ENCODE measurements at regions not wholly inside any gene's neighbourhood (a gene's known extent, or its start where the extent isn't known, plus 50 kb on each side); places are given as distances from the start of the nearest gene placed in this dataset.
"Not testable (repeated sequence)": the region's sequence is repeated elsewhere in the genome, so short reads cannot be mapped to it uniquely, and the experiment has no call there.

- Histone ChIP-seq H3K27me3 (ENCODE audit: control insufficient read depth, insufficient read depth, low read length) (no peaks in the 10 kb centered on the region), H3K4me3 (ENCODE audit: insufficient read depth, low read depth, low read length) (no peak overlapping the region), H3K36me3 (replicated peaks; ENCODE audit: control insufficient read depth, insufficient read depth, low read length) (no peaks in the 10 kb centered on the region)
- no peak for DNase-seq
Observed at GRCh38 chr22:48923165-48923865, 904.4 kb downstream of the BRD1 start.

DNA sequence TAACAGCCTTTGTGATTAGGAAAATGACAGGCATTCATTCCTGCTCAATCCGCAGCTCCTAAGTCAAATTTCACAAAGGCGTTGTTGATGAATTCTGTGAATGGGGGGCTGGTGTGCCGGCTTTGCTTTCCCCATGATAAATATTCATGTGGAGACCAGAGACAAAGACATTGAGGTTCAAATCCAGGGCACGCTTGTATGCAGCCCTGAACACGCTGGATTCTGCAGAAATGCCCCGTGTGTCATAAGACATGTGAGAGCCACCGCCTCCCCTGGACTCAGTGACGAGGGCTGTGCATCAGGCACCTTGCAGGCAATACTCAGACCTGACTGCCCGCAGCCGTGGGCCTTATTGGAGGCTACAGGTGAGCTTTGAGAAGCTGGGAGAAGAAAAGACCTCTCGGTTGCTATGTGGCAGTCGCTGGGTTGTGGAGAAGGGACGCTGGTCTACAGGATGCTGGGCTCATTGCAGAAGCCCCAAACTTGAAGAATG is 906.2 kb downstream of the BRD1 start:
- no peaks in the 10 kb centered on the region for H3K27me3 ChIP-seq (ENCODE audit: control insufficient read depth, insufficient read depth, low read length)
- DNase-seq = no peak
- H3K36me3 ChIP-seq (replicated peaks; ENCODE audit: control insufficient read depth, insufficient read depth, low read length) = no peaks in the 10 kb centered on the region
- H3K4me3 ChIP-seq (ENCODE audit: insufficient read depth, low read depth, low read length) = no peak overlapping the region

- DNase-seq = no peak
- H3K4me3 ChIP-seq (ENCODE audit: insufficient read depth, low read depth, low read length) = no peak overlapping the region
Observed at GRCh38 chr22:48920776-48921241, 906.9 kb downstream of the BRD1 start.

DNA sequence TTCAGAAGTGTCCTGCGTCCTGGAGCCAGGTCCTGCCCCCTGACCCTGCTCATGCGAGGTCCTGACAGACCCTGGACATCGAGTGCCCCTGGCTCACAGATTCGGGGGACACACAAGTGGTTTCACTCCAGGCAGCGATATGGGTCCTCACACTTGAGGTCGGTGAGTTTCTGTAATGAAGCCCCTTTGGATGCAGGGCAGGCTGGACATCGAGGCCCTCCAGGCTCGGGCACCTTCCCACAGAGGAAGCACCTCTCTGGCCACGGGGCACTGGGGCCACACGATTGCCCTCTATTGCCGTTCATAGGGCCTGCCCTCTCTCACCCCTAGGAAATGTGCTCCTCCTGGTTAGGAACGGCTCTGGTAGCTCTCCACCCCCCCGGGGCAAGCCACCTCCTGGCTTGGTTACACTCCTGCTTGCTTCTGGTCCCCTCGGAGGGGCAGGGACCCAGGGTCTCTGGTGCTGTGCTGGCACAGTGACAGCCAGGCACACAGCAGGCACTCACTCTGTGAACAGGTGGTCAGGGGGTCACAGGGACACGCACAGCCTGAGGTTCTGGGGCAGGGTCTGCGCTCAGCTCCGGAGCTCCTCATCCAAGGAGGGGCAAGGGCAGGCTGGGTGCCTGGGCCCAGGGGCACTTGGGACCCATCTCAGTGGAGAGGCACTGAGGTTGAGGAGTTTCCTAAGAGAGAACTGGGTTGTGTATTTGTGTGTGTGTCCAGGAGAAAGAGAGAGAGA is 907.7 kb downstream of the BRD1 start:
- Histone ChIP-seq H3K4me3 (ENCODE audit: insufficient read depth, low read depth, low read length) (no peak overlapping the region), H3K27me3 (ENCODE audit: control insufficient read depth, insufficient read depth, low read length) (no peaks in the 10 kb centered on the region), H3K36me3 (replicated peaks; ENCODE audit: control insufficient read depth, insufficient read depth, low read length) (no peaks in the 10 kb centered on the region)
- peak; percentile 30 for DNase-seq

More at GRCh38 chr22:48920776-48921241, 906.9 kb downstream of the BRD1 start:
- Histone ChIP-seq H3K27me3 (ENCODE audit: control insufficient read depth, insufficient read depth, low read length) (no peaks in the 10 kb centered on the region), H3K36me3 (replicated peaks; ENCODE audit: control insufficient read depth, insufficient read depth, low read length) (no peaks in the 10 kb centered on the region)

GRCh38 chr22:48919187-48919590 is 908.5 kb downstream of the BRD1 start:
- no peaks in the 10 kb centered on the region for H3K36me3 ChIP-seq (replicated peaks; ENCODE audit: control insufficient read depth, insufficient read depth, low read length)
- peak; percentile 33 for DNase-seq
- no peak overlapping the region for H3K4me3 ChIP-seq (ENCODE audit: insufficient read depth, low read depth, low read length)
- H3K27me3 ChIP-seq (ENCODE audit: control insufficient read depth, insufficient read depth, low read length) = no peaks in the 10 kb centered on the region

DNA sequence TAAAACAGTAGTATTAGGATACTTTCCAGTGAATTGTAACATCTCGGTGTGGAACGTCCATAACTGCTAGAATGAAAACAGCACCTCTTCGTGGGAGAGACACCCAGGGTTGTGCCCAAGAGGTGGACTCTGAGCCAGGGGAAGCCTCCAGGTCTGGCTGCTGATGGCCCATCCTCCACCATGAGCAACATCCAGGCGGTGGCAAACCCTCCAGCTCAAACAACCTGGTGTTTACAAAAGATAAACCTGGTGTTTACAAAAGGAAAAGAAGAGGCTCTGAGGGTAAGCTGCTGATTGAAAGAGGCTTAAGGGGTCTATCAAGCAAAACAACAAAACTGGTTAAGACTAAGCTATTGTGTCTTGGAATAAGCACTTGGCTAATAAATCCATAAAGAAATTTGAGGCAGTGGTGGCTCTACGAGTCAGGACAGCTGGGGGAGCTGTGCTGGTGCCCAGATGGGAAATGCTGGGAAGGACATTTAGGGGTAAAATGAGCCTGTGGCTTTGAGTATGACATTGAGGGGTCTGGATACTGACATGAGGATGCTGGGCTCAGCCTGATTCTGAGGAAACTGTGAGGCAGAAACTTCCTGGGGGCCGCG is 909.0 kb downstream of the BRD1 start:
- no peaks in the 10 kb centered on the region for H3K36me3 ChIP-seq (replicated peaks; ENCODE audit: control insufficient read depth, insufficient read depth, low read length)
- H3K27me3 ChIP-seq (ENCODE audit: control insufficient read depth, insufficient read depth, low read length) = no peaks in the 10 kb centered on the region
- DNase-seq = peak; percentile 27
- no peak overlapping the region for H3K4me3 ChIP-seq (ENCODE audit: insufficient read depth, low read depth, low read length)

GRCh38 chr22:48912356-48913066 is 915.2 kb downstream of the BRD1 start:
- not testable (repeated sequence) for DNase-seq; H3K4me3 ChIP-seq (ENCODE audit: insufficient read depth, low read depth, low read length); H3K36me3 ChIP-seq (replicated peaks; ENCODE audit: control insufficient read depth, insufficient read depth, low read length); H3K27me3 ChIP-seq (ENCODE audit: control insufficient read depth, insufficient read depth, low read length)

GRCh38 chr22:48911647-48912046 is 916.0 kb downstream of the BRD1 start:
- not testable (repeated sequence) for DNase-seq; H3K27me3 ChIP-seq (ENCODE audit: control insufficient read depth, insufficient read depth, low read length); H3K36me3 ChIP-seq (replicated peaks; ENCODE audit: control insufficient read depth, insufficient read depth, low read length)

DNA sequence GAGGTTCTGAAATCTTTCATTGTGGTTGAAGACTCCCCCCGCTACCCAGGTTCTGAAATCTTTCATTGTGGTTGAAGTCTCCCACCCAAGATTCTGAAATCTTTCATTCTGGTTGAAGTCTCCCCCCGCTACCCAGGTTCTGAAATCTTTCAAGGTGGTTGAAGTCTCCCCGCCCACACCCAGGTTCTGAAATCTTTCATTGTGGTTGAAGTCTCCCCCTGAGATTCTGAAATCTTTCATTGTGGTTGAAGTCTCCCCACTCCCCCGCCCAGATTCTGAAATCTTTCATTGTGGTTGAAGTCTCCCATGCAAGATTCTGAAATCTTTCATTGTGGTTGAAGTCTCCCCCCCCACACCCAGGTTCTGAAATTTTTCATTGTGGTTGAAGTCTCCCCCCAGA is 916.6 kb downstream of the BRD1 start:
- not testable (repeated sequence) for H3K4me3 ChIP-seq (ENCODE audit: insufficient read depth, low read depth, low read length); H3K27me3 ChIP-seq (ENCODE audit: control insufficient read depth, insufficient read depth, low read length); H3K36me3 ChIP-seq (replicated peaks; ENCODE audit: control insufficient read depth, insufficient read depth, low read length); DNase-seq

More at GRCh38 chr22:48911647-48912046, 916.0 kb downstream of the BRD1 start:
- not testable (repeated sequence) for H3K4me3 ChIP-seq (ENCODE audit: insufficient read depth, low read depth, low read length)

- no peak overlapping the region for H3K4me3 ChIP-seq (ENCODE audit: insufficient read depth, low read depth, low read length)
- no peaks in the 10 kb centered on the region for H3K36me3 ChIP-seq (replicated peaks; ENCODE audit: control insufficient read depth, insufficient read depth, low read length)
Observed at GRCh38 chr22:48908547-48908946, 919.1 kb downstream of the BRD1 start.

GRCh38 chr22:48907591-48907990 is 920.1 kb downstream of the BRD1 start:
- no peaks in the 10 kb centered on the region for H3K36me3 ChIP-seq (replicated peaks; ENCODE audit: control insufficient read depth, insufficient read depth, low read length)
- no peak overlapping the region for H3K4me3 ChIP-seq (ENCODE audit: insufficient read depth, low read depth, low read length)
- H3K27me3 ChIP-seq (ENCODE audit: control insufficient read depth, insufficient read depth, low read length) = no peaks in the 10 kb centered on the region
- DNase-seq = no peak

More at GRCh38 chr22:48908547-48908946, 919.1 kb downstream of the BRD1 start:
- no peak for DNase-seq
- H3K27me3 ChIP-seq (ENCODE audit: control insufficient read depth, insufficient read depth, low read length) = no peaks in the 10 kb centered on the region

GRCh38 chr22:48906216-48906835 is 921.3 kb downstream of the BRD1 start:
- no peak overlapping the region for H3K4me3 ChIP-seq (ENCODE audit: insufficient read depth, low read depth, low read length)
- no peaks in the 10 kb centered on the region for H3K36me3 ChIP-seq (replicated peaks; ENCODE audit: control insufficient read depth, insufficient read depth, low read length)
- no peak for DNase-seq

DNA sequence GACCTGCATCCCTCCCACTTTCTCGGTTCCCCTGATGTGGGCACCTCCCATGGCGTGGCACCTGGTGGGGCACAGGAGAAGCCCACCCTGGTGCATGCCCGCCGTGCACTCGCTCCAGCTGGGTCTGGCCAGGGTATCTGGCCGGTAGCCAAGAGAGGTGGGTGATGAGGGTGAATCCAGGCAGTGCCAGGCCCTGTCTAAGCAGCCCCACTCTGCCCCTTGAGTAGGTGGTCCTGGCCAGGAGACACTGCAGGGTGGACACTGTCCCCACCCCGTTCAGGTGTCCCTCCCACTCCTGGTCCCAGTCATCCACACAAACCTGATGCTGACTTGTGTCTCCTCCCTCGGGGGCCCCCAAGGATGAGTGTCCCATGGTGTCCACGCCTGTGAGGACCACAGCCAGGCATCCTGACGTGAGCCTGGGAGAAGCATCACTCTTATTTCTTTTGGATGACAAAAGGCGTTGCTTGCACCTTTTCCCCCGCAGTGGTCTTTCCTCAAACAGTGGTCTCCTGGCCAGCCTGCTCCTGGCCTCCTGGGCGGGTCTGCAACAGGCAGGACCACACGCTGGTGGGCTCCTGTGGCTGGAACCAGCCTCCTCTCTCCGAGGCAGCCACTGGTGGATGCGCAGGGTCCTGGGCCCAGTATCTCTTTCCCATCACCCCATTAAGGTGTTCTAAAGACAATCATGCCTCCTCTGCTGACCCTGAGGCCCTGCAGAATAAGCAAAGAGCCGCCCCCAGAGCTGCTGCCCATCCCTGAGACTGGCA is 922.3 kb downstream of the BRD1 start:
- H3K4me3 ChIP-seq (ENCODE audit: insufficient read depth, low read depth, low read length) = no peak overlapping the region
- DNase-seq = peak; percentile 13
- no peaks in the 10 kb centered on the region for H3K36me3 ChIP-seq (replicated peaks; ENCODE audit: control insufficient read depth, insufficient read depth, low read length)
- no peaks in the 10 kb centered on the region for H3K27me3 ChIP-seq (ENCODE audit: control insufficient read depth, insufficient read depth, low read length)

More at GRCh38 chr22:48906216-48906835, 921.3 kb downstream of the BRD1 start:
- H3K27me3 ChIP-seq (ENCODE audit: control insufficient read depth, insufficient read depth, low read length) = no peaks in the 10 kb centered on the region

Measured in H7 (cell line).